Natural killer cell (primary cell): ENCODE measurements at regions not wholly inside any gene's neighbourhood (a gene's known extent, or its start where the extent isn't known, plus 50 kb on each side); places are given as distances from the start of the nearest gene placed in this dataset.

ENCODE experiments used
- ATAC-seq, 3 donors: fragments of 150-1000 bp in 2 of 3; fragments of 200-7000 bp in 1 of 3; cut with Tn5 transposase; 1 replicate in 1 of 3; 2 replicates in 2 of 3; pipeline ENCODE4 v1.10.0; 2021; ENCODE audit warnings: mild to moderate bottlenecking in 2 of 3, moderate library complexity in 2 of 3
- DNase-seq, 2 donors: peaks; one replicate each; pipeline versions ENCODE4 v3.0.0 to v3.0.0-alpha.2; 2013 to 2021; ENCODE audit warnings: mixed read lengths in 1 of 2
- H3K27ac ChIP-seq: one replicate; pipeline ENCODE4 v1.5.1; 2013; ENCODE audit warnings: mild to moderate bottlenecking, low read length
- H3K27me3 ChIP-seq: one replicate; pipeline ENCODE4 v1.6.1; 2013; ENCODE audit warnings: low read length; ENCODE audit not compliant: control insufficient read depth, insufficient read depth
- H3K36me3 ChIP-seq: one replicate; pipeline ENCODE4 v1.6.1; 2013; ENCODE audit warnings: low read length; ENCODE audit not compliant: control insufficient read depth, insufficient read depth
- H3K4me1 ChIP-seq: one replicate; pipeline ENCODE4 v1.6.1; 2013; ENCODE audit warnings: low read length; ENCODE audit not compliant: control insufficient read depth, insufficient read depth
- H3K4me3 ChIP-seq: one replicate; pipeline ENCODE4 v1.5.1; 2013; ENCODE audit warnings: low read length
- H3K9me3 ChIP-seq: one replicate; pipeline ENCODE4 v1.6.1; 2013; ENCODE audit warnings: low read length; ENCODE audit not compliant: control insufficient read depth, insufficient read depth
- H3K27ac Mint-ChIP-seq, 2 donors: one replicate each; pipeline ENCODE4 v1.8.0; 2022; ENCODE audit warnings: mild to moderate bottlenecking in 2 of 2, mixed read lengths in 2 of 2, moderate library complexity in 1 of 2
- H3K27me3 Mint-ChIP-seq, 2 donors: one replicate each; pipeline ENCODE4 v1.8.0; 2022; ENCODE audit warnings: low read depth in 2 of 2, mixed read lengths in 2 of 2
- H3K36me3 Mint-ChIP-seq: one replicate; pipeline ENCODE4 v1.8.0; 2022; ENCODE audit warnings: mixed read lengths
- H3K4me1 Mint-ChIP-seq, 2 donors: one replicate each; pipeline ENCODE4 v1.8.0; 2022; ENCODE audit warnings: mixed read lengths in 2 of 2
- H3K4me3 Mint-ChIP-seq: one replicate; pipeline ENCODE4 v1.8.0; 2022; ENCODE audit warnings: mild to moderate bottlenecking, moderate library complexity, mixed read lengths
- H3K9me3 Mint-ChIP-seq, 2 donors: one replicate each; pipeline ENCODE4 v1.8.0; 2022; ENCODE audit warnings: mixed read lengths in 2 of 2
- CTCF ChIP-seq: fragments of 200-600 bp; IDR thresholded peaks from one replicate; pipeline ENCODE4 v1.8.0; 2022; ENCODE audit warnings: antibody characterized with exemption
- WGBS: methylation state at CpG from one replicate; pipeline ENCODE4 v1.1.7; 2013; ENCODE audit warnings: missing lambda C conversion rate; ENCODE audit not compliant: insufficient coverage; 5-methylcytosine and 5-hydroxymethylcytosine counted together
- intact Hi-C: fragments of 100-400 bp; cut with micrococcal nuclease; formaldehyde crosslinking; loops from one replicate; pipeline ENCODE4 v1.14.2; 2022

DNA sequence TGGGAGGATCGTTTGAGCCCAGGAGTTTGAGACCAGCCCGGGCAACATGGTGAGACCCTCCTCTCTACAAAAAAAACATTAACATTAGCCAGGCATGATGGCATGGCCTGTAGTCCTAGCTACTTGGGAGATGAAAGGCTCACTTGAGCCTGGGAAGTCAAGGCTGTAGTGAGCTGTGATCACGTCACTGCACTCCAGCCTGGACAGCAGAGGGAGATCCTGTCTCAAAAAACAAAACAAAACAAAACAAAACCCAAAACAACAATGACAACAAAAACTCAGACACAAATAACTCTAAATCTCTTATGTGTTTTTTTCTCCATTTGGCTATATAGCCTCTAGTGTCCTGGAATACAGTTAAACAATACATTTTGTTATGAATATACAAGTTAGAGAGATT lies 127.3 kb upstream of the STK26 start:
- no peak for TF ChIP-seq CTCF
- intact Hi-C loops = loop anchor here (2.0 to 10.0 kb wide), 2 partner anchors 179 to 323 kb away; partner anchors contain the start of gene RAP2C
- Mint-ChIP-seq H3K27ac (no peak overlapping the region), H3K4me3 (no peak overlapping the region), H3K4me1 (no peaks in the 10 kb centered on the region), H3K36me3 (no peaks in the 10 kb centered on the region), H3K9me3 (no peaks in the 10 kb centered on the region), H3K27me3 (peaks cover 4 to 19% of the 10 kb centered on the region in 2 donors)
- no peak for ATAC-seq
- Histone ChIP-seq H3K4me1 (no peaks in the 10 kb centered on the region), H3K36me3 (no peaks in the 10 kb centered on the region), H3K9me3 (no peaks in the 10 kb centered on the region), H3K4me3 (no peak overlapping the region), H3K27me3 (no peaks in the 10 kb centered on the region), H3K27ac (no peak overlapping the region)
- 83% methylated on average over 1 of the region's 3 CpGs for WGBS
- DNase-seq = peak in 1 of 2 donors; percentile 15

DNA sequence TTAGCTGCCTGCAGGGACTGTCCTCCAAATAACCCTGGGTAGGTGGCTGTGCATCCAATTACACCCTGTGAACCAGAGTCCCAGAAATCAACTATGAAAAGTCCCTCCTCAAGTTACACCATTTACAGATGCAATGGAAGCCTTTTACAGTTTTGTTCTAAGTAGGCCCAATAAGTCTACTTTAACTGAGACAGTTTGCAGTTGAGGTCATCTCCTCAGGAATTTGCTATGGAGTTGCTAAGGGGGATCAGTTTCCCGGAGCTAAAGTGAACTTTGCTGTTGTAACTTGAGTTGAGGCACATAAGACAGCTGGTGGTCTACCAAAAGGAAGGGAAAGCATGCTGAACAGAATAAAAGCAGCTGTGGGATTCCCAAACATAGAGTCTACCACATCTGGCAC lies 121.6 kb upstream of the STK26 start:
- intact Hi-C loops = no loop called here
- ATAC-seq (no peak), DNase-seq (no peak)
- Mint-ChIP-seq H3K27me3 (peaks cover 4 to 18% of the 10 kb centered on the region in 2 donors), H3K27ac (no peak overlapping the region), H3K9me3 (no peaks in the 10 kb centered on the region), H3K4me1 (no peaks in the 10 kb centered on the region), H3K36me3 (no peaks in the 10 kb centered on the region), H3K4me3 (no peak overlapping the region)
- H3K4me1 ChIP-seq = no peaks in the 10 kb centered on the region
- no peaks in the 10 kb centered on the region for H3K36me3 ChIP-seq
- no peak overlapping the region for H3K4me3 ChIP-seq
- 100% methylated on average over 1 of the region's 1 CpG for WGBS
- TF ChIP-seq CTCF = no peak
- H3K9me3 ChIP-seq = no peaks in the 10 kb centered on the region
- no peak overlapping the region for H3K27ac ChIP-seq
- no peaks in the 10 kb centered on the region for H3K27me3 ChIP-seq

DNA sequence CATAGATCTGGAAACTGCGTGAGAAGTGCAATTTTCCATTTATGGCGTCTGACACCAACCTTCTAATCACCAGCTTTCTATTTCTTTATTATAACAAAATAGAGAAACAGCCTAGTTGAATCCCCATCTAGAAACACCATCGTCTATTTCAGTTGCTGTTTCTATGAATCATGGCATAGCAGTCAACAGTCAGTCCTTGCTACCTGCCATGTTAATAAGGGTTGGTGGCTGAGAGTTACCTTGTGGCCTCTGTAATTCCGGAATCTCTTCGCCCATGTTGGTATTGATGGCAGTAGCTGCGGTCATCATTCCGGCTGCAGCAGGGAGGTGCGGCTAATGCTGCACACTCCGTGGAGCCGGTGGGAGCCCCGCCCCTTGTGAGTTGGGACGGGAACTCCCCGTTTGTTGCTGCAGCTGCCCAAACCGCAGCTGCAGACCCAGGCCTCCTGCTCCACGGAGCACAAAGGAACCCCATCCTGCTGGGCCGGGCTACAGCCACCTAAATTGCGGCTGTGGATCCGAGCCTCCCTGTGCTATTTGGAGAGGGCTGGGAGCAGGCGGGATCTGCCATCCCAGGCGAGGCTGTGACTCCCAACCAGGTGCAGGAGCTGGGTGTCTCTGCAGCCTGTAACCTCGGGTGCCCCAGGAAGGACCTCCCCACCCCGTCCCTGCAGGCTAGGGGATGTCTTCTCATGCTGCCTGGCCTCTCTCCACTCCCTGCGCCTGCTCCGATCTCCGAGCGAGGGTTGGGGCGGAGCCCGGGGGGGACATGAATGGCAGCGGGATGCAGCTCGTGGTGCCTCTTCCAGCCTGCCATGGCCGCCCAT lies 115.4 kb upstream of the STK26 start:
- no peak overlapping the region for H3K4me3 Mint-ChIP-seq
- H3K4me3 ChIP-seq = no peak overlapping the region
- intact Hi-C loops = no loop called here
- H3K27ac Mint-ChIP-seq = no peak overlapping the region
- H3K9me3 Mint-ChIP-seq = no peaks in the 10 kb centered on the region
- H3K27me3 Mint-ChIP-seq = peaks cover 0 to 34% of the 10 kb centered on the region in 2 donors
- H3K9me3 ChIP-seq = no peaks in the 10 kb centered on the region
- no peaks in the 10 kb centered on the region for H3K4me1 ChIP-seq
- H3K4me1 Mint-ChIP-seq = no peaks in the 10 kb centered on the region
- no peaks in the 10 kb centered on the region for H3K36me3 Mint-ChIP-seq
- H3K27me3 ChIP-seq = no peaks in the 10 kb centered on the region
- no peak for ATAC-seq
- H3K27ac ChIP-seq = no peak overlapping the region
- no peak for TF ChIP-seq CTCF
- H3K36me3 ChIP-seq = no peaks in the 10 kb centered on the region
- WGBS = 95% methylated on average over 29 of the region's 31 CpGs
- DNase-seq = no peak

- no peak for DNase-seq
- Histone ChIP-seq H3K4me3 (no peak overlapping the region), H3K9me3 (no peaks in the 10 kb centered on the region), H3K27me3 (no peaks in the 10 kb centered on the region), H3K27ac (no peak overlapping the region), H3K4me1 (no peaks in the 10 kb centered on the region), H3K36me3 (no peaks in the 10 kb centered on the region)
- ATAC-seq = no peak
- H3K4me1 Mint-ChIP-seq = no peaks in the 10 kb centered on the region
- 100% methylated on average over 1 of the region's 1 CpG for WGBS
- peaks cover 0 to 36% of the 10 kb centered on the region in 2 donors for H3K27me3 Mint-ChIP-seq
- no peaks in the 10 kb centered on the region for H3K9me3 Mint-ChIP-seq
- no peak for TF ChIP-seq CTCF
- H3K36me3 Mint-ChIP-seq = no peaks in the 10 kb centered on the region
- intact Hi-C loops = no loop called here
- no peak overlapping the region for H3K4me3 Mint-ChIP-seq
- no peak overlapping the region for H3K27ac Mint-ChIP-seq
These were observed 112.5 kb upstream of the STK26 start for GRCh38 chrX:131910586-131910985.
